Stomach (tissue), 4 donors: ENCODE measurements at regions not wholly inside any gene's neighbourhood (a gene's known extent, or its start where the extent isn't known, plus 50 kb on each side); places are given as distances from the start of the nearest gene placed in this dataset.

Source experiments
- CTCF ChIP-seq, 7 experiments: fragments of 450-650 bp in 4 of 7; fragments of 200-600 bp in 3 of 7; sonication (generic) in 3 of 7; IDR thresholded peaks; one replicate each; pipeline ENCODE4 v1.5.1; 2016 to 2019; ENCODE audit warnings: antibody characterized with exemption in 7 of 7, control low read depth in 2 of 7, mild to moderate bottlenecking in 1 of 7
- EP300 ChIP-seq: sonication (generic); formaldehyde crosslinking; IDR thresholded peaks from one replicate; pipeline ENCODE4 v1.6.1; 2017; ENCODE audit warnings: antibody characterized with exemption

- TF ChIP-seq CTCF (IDR thresholded peaks at IDR 0.05) (no peak), EP300 (no peak)
Observed at GRCh38 chr1:193419295-193419694, 232.9 kb upstream of the B3GALT2 start.
